ENCODE measurements at regions not wholly inside any gene's neighbourhood (a gene's known extent, or its start where the extent isn't known, plus 50 kb on each side); places are given as distances from the start of the nearest gene placed in this dataset.

GRCh38 chr12:68074306-68075027, 85.1 kb downstream of the IFNG start:
- H3K4me1 Mint-ChIP-seq: peaks cover 0 to 14% (median 6%) of the 10 kb centered on the region in 4 donors
- ChIA-PET CTCF (ENCODE audit: partially characterized antibody) (no interaction called here), POLR2A (ENCODE audit: partially characterized antibody) (no interaction called here)
- no peaks in the 10 kb centered on the region for H3K4me1 ChIP-seq (ENCODE audit: insufficient read depth, low read length)
- H3K27ac ChIP-seq (ENCODE audit: low read depth, low read length): no peak overlapping the region
- H3K9me3 Mint-ChIP-seq: peaks cover 0 to under 1% (median 0%) of the 10 kb centered on the region in 8 donors
- no peaks in the 10 kb centered on the region for H3K9me3 ChIP-seq (ENCODE audit: control insufficient read depth in 1 of 2, low read length in 2 of 2)
- no peak overlapping the region for H3K4me3 ChIP-seq (ENCODE audit: low read length in 2 of 2)
- intact Hi-C loops (cut with micrococcal nuclease): loop anchor here (5.0 kb wide), 1 partner anchor 977 kb away; no protein-coding TSS in a partner anchor
- no peak overlapping the region for H3K27ac Mint-ChIP-seq
- no peaks in the 10 kb centered on the region for H3K27me3 Mint-ChIP-seq
- H3K4me3 Mint-ChIP-seq: no peak overlapping the region
- H3K36me3 Mint-ChIP-seq: no peaks in the 10 kb centered on the region
- no peak for DNase-seq
- no peaks in the 10 kb centered on the region for H3K36me3 ChIP-seq (ENCODE audit: insufficient read depth, low read length)
- H3K27me3 ChIP-seq (ENCODE audit: insufficient read depth, low read length): no peaks in the 10 kb centered on the region

GRCh38 chr12:68070957-68071356, 81.7 kb downstream of the IFNG-AS1 start:
- H3K4me3 ChIP-seq (ENCODE audit: low read length in 2 of 2): no peak overlapping the region
- no peak overlapping the region for H3K27ac Mint-ChIP-seq
- peaks cover 5 to 7% of the 10 kb centered on the region in 2 donors for H3K36me3 Mint-ChIP-seq
- no peaks in the 10 kb centered on the region for H3K27me3 ChIP-seq (ENCODE audit: insufficient read depth, low read length)
- intact Hi-C loops (cut with micrococcal nuclease): loop anchor here (5.0 kb wide), 1 partner anchor 974 kb away; no protein-coding TSS in a partner anchor
- H3K9me3 ChIP-seq (ENCODE audit: control insufficient read depth in 1 of 2, low read length in 2 of 2): no peaks in the 10 kb centered on the region
- H3K27me3 Mint-ChIP-seq: peaks cover 0 to 2% of the 10 kb centered on the region in 2 donors
- peaks cover 0 to 24% (median 16%) of the 10 kb centered on the region in 8 donors for H3K9me3 Mint-ChIP-seq
- no peak overlapping the region for H3K4me3 Mint-ChIP-seq
- ChIA-PET CTCF (ENCODE audit: partially characterized antibody) (no interaction called here), POLR2A (ENCODE audit: partially characterized antibody) (no interaction called here)
- H3K36me3 ChIP-seq (ENCODE audit: insufficient read depth, low read length): no peaks in the 10 kb centered on the region
- no peaks in the 10 kb centered on the region for H3K4me1 Mint-ChIP-seq
- H3K27ac ChIP-seq (ENCODE audit: low read depth, low read length): no peak overlapping the region
- H3K4me1 ChIP-seq (ENCODE audit: insufficient read depth, low read length): no peaks in the 10 kb centered on the region
- no peak for DNase-seq
